Spleen (tissue), 7 donors: ENCODE measurements at regions not wholly inside any gene's neighbourhood (a gene's known extent, or its start where the extent isn't known, plus 50 kb on each side); places are given as distances from the start of the nearest gene placed in this dataset.

Source experiments
- CTCF ChIP-seq, 11 experiments: fragments of 200-600 bp in 7 of 11; fragments of 450-650 bp in 4 of 11; sonication (generic) in 4 of 11; IDR thresholded peaks in 8 of 11; conservative IDR thresholded peaks in 3 of 11; 1 replicate in 7 of 11; 2 replicates in 4 of 11; pipeline versions ENCODE4 v1.4.0 to v1.8.0; 2016 to 2021; ENCODE audit warnings: antibody characterized with exemption in 11 of 11, inconsistent platforms in 4 of 11, mild to moderate bottlenecking in 1 of 11
- POLR2AphosphoS5 ChIP-seq, 3 donors: sonication (generic); formaldehyde crosslinking; IDR thresholded peaks; one replicate each; pipeline ENCODE4 v1.5.1; 2017; ENCODE audit warnings: antibody characterized with exemption in 3 of 3
- donor health status: DM: no; HTN: no; CAD: no; lungs with moderate emphysema.
- donor health status: DM: no; HTN: no; CAD: no.
- donor health status: DM: no; HTN: no; CAD: no.

GRCh38 chr11:123299721-123300120 lies 104.7 kb upstream of the CLMP start:
- no peak for TF ChIP-seq POLR2AphosphoS5 (IDR thresholded peaks at IDR 0.05)
- no peak for TF ChIP-seq CTCF (IDR thresholded peaks at IDR 0.05 in 8 of 11, conservative IDR thresholded peaks at IDR 0.05 in 3 of 11)
